Astrocyte (in vitro differentiated cells and primary cell): ENCODE measurements at regions not wholly inside any gene's neighbourhood (a gene's known extent, or its start where the extent isn't known, plus 50 kb on each side); places are given as distances from the start of the nearest gene placed in this dataset.
A peak's percentile ranks its signal among the peaks of the same experiment; 100 is the strongest.

Source experiments
- DNase-seq: peaks from one replicate; pipeline ENCODE4 v3.0.0-alpha.2; 2010; ENCODE audit warnings: low read depth
- FAIRE-seq: peaks from 2 replicates; lab custom pipeline; 2011; peaks lifted over from hg19 to GRCh38; lab: Jason Lieb, UNC
- H2AFZ ChIP-seq: 2 replicates; pipeline ENCODE4 v1.6.0; 2012; ENCODE audit warnings: low read depth, low read length, inconsistent platforms
- H3K27ac ChIP-seq: 2 replicates; pipeline ENCODE4 v1.5.1; 2011; ENCODE audit warnings: low read depth, low read length, inconsistent platforms
- H3K27me3 ChIP-seq: 2 replicates; pipeline ENCODE4 v1.6.0; 2011; ENCODE audit warnings: low read length, inconsistent platforms; ENCODE audit not compliant: insufficient read depth
- H3K36me3 ChIP-seq: 2 replicates; pipeline ENCODE4 v1.5.1; 2011; ENCODE audit warnings: low read length, inconsistent platforms; ENCODE audit not compliant: insufficient read depth
- H3K4me1 ChIP-seq: 2 replicates; pipeline ENCODE4 v1.5.1; 2011; ENCODE audit warnings: low read length, inconsistent platforms; ENCODE audit not compliant: insufficient read depth
- H3K4me2 ChIP-seq: 2 replicates; pipeline ENCODE4 v1.6.0; 2012; ENCODE audit warnings: low read length, inconsistent platforms
- H3K4me3 ChIP-seq: 2 replicates; pipeline ENCODE4 v1.5.1; 2011; ENCODE audit warnings: low read depth, mild to moderate bottlenecking, low read length, inconsistent platforms; ENCODE audit not compliant: insufficient read depth
- H3K79me2 ChIP-seq: 2 replicates; pipeline ENCODE4 v1.6.0; 2012; ENCODE audit warnings: mild to moderate bottlenecking, low read length, inconsistent platforms; ENCODE audit not compliant: insufficient read depth
- H3K9ac ChIP-seq: 2 replicates; pipeline ENCODE4 v1.6.0; 2012; ENCODE audit warnings: mild to moderate bottlenecking, low read length, inconsistent platforms
- H3K9me3 ChIP-seq: 2 replicates; pipeline ENCODE4 v1.5.1; 2012; ENCODE audit warnings: low read depth, mild to moderate bottlenecking, low read length, inconsistent platforms; ENCODE audit not compliant: insufficient read depth
- H4K20me1 ChIP-seq: 2 replicates; pipeline ENCODE4 v1.6.0; 2012; ENCODE audit warnings: low read length, inconsistent platforms; ENCODE audit not compliant: insufficient read depth
- H3K27ac Mint-ChIP-seq: one replicate; pipeline ENCODE4 v1.8.0; 2021; ENCODE audit warnings: mild to moderate bottlenecking, mixed read lengths; ENCODE audit not compliant: unreplicated experiment
- H3K27me3 Mint-ChIP-seq: one replicate; pipeline ENCODE4 v1.8.0; 2021; ENCODE audit warnings: low read depth, mixed read lengths; ENCODE audit not compliant: unreplicated experiment
- H3K36me3 Mint-ChIP-seq: one replicate; pipeline ENCODE4 v1.8.0; 2021; ENCODE audit warnings: low read depth, mixed read lengths; ENCODE audit not compliant: unreplicated experiment
- H3K4me1 Mint-ChIP-seq: one replicate; pipeline ENCODE4 v1.8.0; 2021; ENCODE audit warnings: low read depth, mixed read lengths; ENCODE audit not compliant: unreplicated experiment
- H3K4me3 Mint-ChIP-seq: one replicate; pipeline ENCODE4 v1.8.0; 2021; ENCODE audit warnings: mild to moderate bottlenecking, moderate library complexity, mixed read lengths; ENCODE audit not compliant: unreplicated experiment
- H3K9me3 Mint-ChIP-seq: one replicate; pipeline ENCODE4 v1.8.0; 2021; ENCODE audit warnings: mild to moderate bottlenecking, mixed read lengths; ENCODE audit not compliant: unreplicated experiment
- CTCF ChIP-seq: IDR thresholded peaks from 2 replicates; pipeline ENCODE4 v1.5.1; 2011; ENCODE audit warnings: low read depth, mild to moderate bottlenecking, inconsistent platforms, low read length, moderate library complexity; ENCODE audit not compliant: insufficient read depth
- EZH2 ChIP-seq: IDR thresholded peaks from 2 replicates; pipeline ENCODE4 v1.6.1; 2012; ENCODE audit warnings: mild to moderate bottlenecking, low read length, inconsistent platforms; ENCODE audit not compliant: insufficient read depth

GRCh38 chr7:108659261-108659660 is 89.6 kb downstream of the DNAJB9 start:
- no peak for FAIRE-seq
- Histone ChIP-seq H3K4me1 (no peaks in the 10 kb centered on the region), H3K79me2 (no peaks in the 10 kb centered on the region), H3K27ac (no peak overlapping the region), H3K9ac (no peak overlapping the region), H2AFZ (no peak overlapping the region), H3K27me3 (no peaks in the 10 kb centered on the region), H3K4me3 (no peak overlapping the region), H4K20me1 (no peaks in the 10 kb centered on the region), H3K9me3 (no peaks in the 10 kb centered on the region), H3K36me3 (no peaks in the 10 kb centered on the region), H3K4me2 (no peak overlapping the region)
- peaks cover 2% of the 10 kb centered on the region for H3K27me3 Mint-ChIP-seq
- H3K4me1 Mint-ChIP-seq: no peaks in the 10 kb centered on the region
- H3K27ac Mint-ChIP-seq: no peak overlapping the region
- H3K9me3 Mint-ChIP-seq: no peaks in the 10 kb centered on the region
- no peak overlapping the region for H3K4me3 Mint-ChIP-seq
- TF ChIP-seq EZH2: no peak
- TF ChIP-seq CTCF: no peak
- H3K36me3 Mint-ChIP-seq: no peaks in the 10 kb centered on the region
- DNase-seq: no peak

GRCh38 chr7:108659867-108660266 is 90.2 kb downstream of the DNAJB9 start:
- Mint-ChIP-seq H3K4me3 (no peak overlapping the region), H3K27me3 (peaks cover 2% of the 10 kb centered on the region), H3K27ac (no peak overlapping the region), H3K9me3 (no peaks in the 10 kb centered on the region), H3K36me3 (no peaks in the 10 kb centered on the region), H3K4me1 (no peaks in the 10 kb centered on the region)
- TF ChIP-seq EZH2 (no peak), CTCF (no peak)
- H3K79me2 ChIP-seq: no peaks in the 10 kb centered on the region
- no peak overlapping the region for H3K4me3 ChIP-seq
- H4K20me1 ChIP-seq: no peaks in the 10 kb centered on the region
- H3K27ac ChIP-seq: no peak overlapping the region
- no peak overlapping the region for H3K9ac ChIP-seq
- DNase-seq (no peak), FAIRE-seq (no peak)
- no peaks in the 10 kb centered on the region for H3K9me3 ChIP-seq
- no peaks in the 10 kb centered on the region for H3K36me3 ChIP-seq
- H3K4me2 ChIP-seq: no peak overlapping the region
- H3K27me3 ChIP-seq: no peaks in the 10 kb centered on the region
- no peak overlapping the region for H2AFZ ChIP-seq
- no peaks in the 10 kb centered on the region for H3K4me1 ChIP-seq

GRCh38 chr7:108660465-108660864 is 90.8 kb downstream of the DNAJB9 start:
- TF ChIP-seq CTCF: peak; percentile 46
- TF ChIP-seq EZH2: no peak
- Mint-ChIP-seq H3K4me1 (no peaks in the 10 kb centered on the region), H3K27ac (no peak overlapping the region), H3K9me3 (no peaks in the 10 kb centered on the region), H3K27me3 (peaks cover 2% of the 10 kb centered on the region), H3K4me3 (no peak overlapping the region), H3K36me3 (no peaks in the 10 kb centered on the region)
- H3K9ac ChIP-seq: no peak overlapping the region
- no peaks in the 10 kb centered on the region for H3K36me3 ChIP-seq
- H3K27me3 ChIP-seq: no peaks in the 10 kb centered on the region
- H3K79me2 ChIP-seq: no peaks in the 10 kb centered on the region
- H4K20me1 ChIP-seq: no peaks in the 10 kb centered on the region
- no peak overlapping the region for H2AFZ ChIP-seq
- no peak for DNase-seq
- no peak overlapping the region for H3K4me2 ChIP-seq
- FAIRE-seq: no peak
- H3K27ac ChIP-seq: no peak overlapping the region
- H3K4me3 ChIP-seq: no peak overlapping the region
- no peaks in the 10 kb centered on the region for H3K4me1 ChIP-seq
- H3K9me3 ChIP-seq: no peaks in the 10 kb centered on the region
